ENCODE measurements at regions not wholly inside any gene's neighbourhood (a gene's known extent, or its start where the extent isn't known, plus 50 kb on each side); places are given as distances from the start of the nearest gene placed in this dataset.

GRCh38 chrX:77293331-77293995 lies 153.7 kb upstream of the FGF16 start:
- 0% methylated on average over 3 of the region's 4 CpGs for WGBS (ENCODE audit: low lambda C conversion rate)
- ChIA-PET CTCF (ENCODE audit: low intra/inter-chr PET ratio, low total read pairs) (no interaction called here), POLR2A (no interaction called here)
- H3K79me2 ChIP-seq (ENCODE audit: insufficient read depth, low read length), result no peaks in the 10 kb centered on the region
- H3K4me3 ChIP-seq (replicated peaks in 1 of 3; ENCODE audit: insufficient read depth in 1 of 3, low read depth in 2 of 3, low read length in 3 of 3), result no peak overlapping the region
- H3K36me3 ChIP-seq (replicated peaks in 1 of 2; ENCODE audit: control insufficient read depth in 1 of 2, insufficient read depth in 2 of 2, low read length in 2 of 2), result no peaks in the 10 kb centered on the region
- no peak overlapping the region for H2AFZ ChIP-seq (ENCODE audit: low read length)
- no peaks in the 10 kb centered on the region for H3K4me1 ChIP-seq (ENCODE audit: insufficient read depth, low read length)
- no peaks in the 10 kb centered on the region for H4K20me1 ChIP-seq (ENCODE audit: insufficient read depth, low read length)
- no TSS peak for BruUV-seq (replicated peaks)
- FAIRE-seq, result no peak
- H3K9ac ChIP-seq (ENCODE audit: insufficient read depth, low read depth, low read length), result no peak overlapping the region
- H3K4me2 ChIP-seq (ENCODE audit: low read depth, low read length), result no peak overlapping the region
- H3K27me3 ChIP-seq (ENCODE audit: control insufficient read depth in 1 of 2, insufficient read depth in 2 of 2, low read length in 2 of 2), result no peaks in the 10 kb centered on the region
- DNase-seq (ENCODE audit: low spot score), result no peak
- intact Hi-C loops (cut with micrococcal nuclease; ENCODE audit: unreplicated experiment), result no loop called here
- no peaks in the 10 kb centered on the region for H3K9me3 ChIP-seq (ENCODE audit: low read length)
- no peak for ATAC-seq
- no peak overlapping the region for H3K27ac ChIP-seq (ENCODE audit: extremely low read length, insufficient read depth, low read length)
- no peak for TF ChIP-seq SP140L (CRISPR knock-in tag; IDR thresholded peaks at IDR 0.05; ENCODE audit: borderline replicate concordance)
- no peak for TF ChIP-seq ZNF792 (CRISPR knock-in tag; IDR thresholded peaks at IDR 0.05)
- TF ChIP-seq ZNF317 (CRISPR knock-in tag; IDR thresholded peaks at IDR 0.05), result no peak
- TF ChIP-seq FOXK1 (CRISPR knock-in tag; IDR thresholded peaks at IDR 0.05; ENCODE audit: borderline replicate concordance, low read depth), result no peak
- TF ChIP-seq SAP130 (CRISPR knock-in tag; IDR thresholded peaks at IDR 0.05; ENCODE audit: low read depth), result no peak
- TF ChIP-seq STAT5B (CRISPR knock-in tag; IDR thresholded peaks at IDR 0.05), result no peak
- TF ChIP-seq ZNF646 (CRISPR knock-in tag; IDR thresholded peaks at IDR 0.05), result no peak
- no peak for TF ChIP-seq CENPT (CRISPR knock-in tag; IDR thresholded peaks at IDR 0.05; ENCODE audit: low read depth)
- no peak for TF ChIP-seq ELF1 (CRISPR knock-in tag; IDR thresholded peaks at IDR 0.05)
- TF ChIP-seq MXI1 (IDR thresholded peaks at IDR 0.05; ENCODE audit: borderline replicate concordance, low read depth, low read length), result no peak
- no peak for TF ChIP-seq CHCHD3 (CRISPR knock-in tag; IDR thresholded peaks at IDR 0.05)
- no peak for TF ChIP-seq ZNF451 (CRISPR knock-in tag; IDR thresholded peaks at IDR 0.05)
- no peak for TF ChIP-seq PBX2 (CRISPR knock-in tag; IDR thresholded peaks at IDR 0.05)
- no peak for TF ChIP-seq KAT8 (CRISPR knock-in tag; IDR thresholded peaks at IDR 0.05)
- no peak for TF ChIP-seq DPF2 (CRISPR knock-in tag; IDR thresholded peaks at IDR 0.05; ENCODE audit: borderline replicate concordance, low read depth)
- TF ChIP-seq SP2 (CRISPR knock-in tag; IDR thresholded peaks at IDR 0.05), result no peak
- TF ChIP-seq ZNF253 (CRISPR knock-in tag; IDR thresholded peaks at IDR 0.05; ENCODE audit: borderline replicate concordance), result no peak
- TF ChIP-seq BORCS8-MEF2B (CRISPR knock-in tag; IDR thresholded peaks at IDR 0.05), result no peak
- in situ Hi-C loops (cut with HindIII; ENCODE audit: extremely low pct_ligation_motif_present, low pct_unique_long_range_greater_than_20kb), result no loop called here
